Inflammatory macrophage treated with lipopolysaccharide for 1 hour (primary cell): ENCODE measurements at regions not wholly inside any gene's neighbourhood (a gene's known extent, or its start where the extent isn't known, plus 50 kb on each side); places are given as distances from the start of the nearest gene placed in this dataset.

Experiments used
- DNase-seq, 2 donors: peaks; one replicate each; pipeline ENCODE4 v3.0.0-alpha.2; 2020 to 2022

DNA sequence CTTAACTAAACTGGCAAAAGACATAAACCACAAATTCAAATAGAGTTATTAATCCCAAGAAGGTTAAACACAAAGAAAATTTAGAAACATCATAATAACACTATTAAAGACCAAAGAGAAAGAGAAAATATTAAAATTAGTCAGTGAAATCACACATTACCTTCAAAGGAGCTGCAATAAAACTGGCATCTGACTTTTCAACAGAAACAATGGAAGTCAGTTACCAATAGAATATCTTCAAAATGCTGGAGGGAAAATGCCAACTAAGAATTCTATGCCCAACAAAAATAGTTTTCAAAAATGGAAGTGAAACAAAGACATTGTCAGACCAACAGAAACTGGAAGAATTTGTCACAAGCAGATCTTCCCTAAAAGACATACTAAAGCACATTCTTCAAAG is 68.7 kb upstream of the RNF7 start:
- DNase-seq: no peak

- peak; percentile 43 to 62 for DNase-seq
Observed at GRCh38 chr3:141677701-141678100, 60.4 kb upstream of the RNF7 start.

DNA sequence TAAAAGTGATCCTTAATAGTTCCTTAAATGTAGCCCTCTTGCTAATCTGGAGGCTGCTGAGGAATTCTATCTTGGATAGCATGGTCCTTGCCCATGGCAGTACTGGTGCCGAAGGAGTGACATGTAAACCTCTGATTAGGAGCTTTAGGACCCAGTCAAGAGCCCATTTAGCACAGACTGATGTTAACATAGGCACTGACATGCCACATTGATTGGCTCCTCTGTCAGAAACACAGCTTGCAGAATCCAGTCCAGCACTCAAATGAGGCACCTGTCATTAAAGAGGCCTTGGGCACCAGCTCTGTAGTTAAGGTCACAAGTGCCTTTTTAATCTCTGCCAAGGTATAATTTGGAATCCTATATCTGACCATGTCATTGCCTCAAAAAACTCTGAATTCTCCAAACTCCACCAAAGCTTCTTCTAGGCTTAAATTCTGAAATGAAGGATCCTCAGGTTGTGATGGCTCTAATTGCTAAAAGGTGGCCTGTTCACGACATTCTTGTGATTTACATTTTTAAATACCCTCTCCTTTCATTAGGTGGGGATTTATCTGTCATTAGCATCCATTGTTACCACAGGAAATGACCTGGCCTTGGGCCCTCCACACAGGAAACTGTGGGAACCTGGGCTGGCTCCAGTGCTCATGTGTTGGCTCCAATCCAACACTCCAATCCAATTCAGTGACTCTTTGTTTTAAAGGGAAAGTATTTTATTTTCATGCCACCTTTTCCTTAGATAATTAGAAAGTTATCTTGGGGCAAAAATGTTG is 57.3 kb upstream of the RNF7 start:
- no peak for DNase-seq

GRCh38 chr3:141681390-141681780 is 56.7 kb upstream of the RNF7 start:
- no peak for DNase-seq

DNA sequence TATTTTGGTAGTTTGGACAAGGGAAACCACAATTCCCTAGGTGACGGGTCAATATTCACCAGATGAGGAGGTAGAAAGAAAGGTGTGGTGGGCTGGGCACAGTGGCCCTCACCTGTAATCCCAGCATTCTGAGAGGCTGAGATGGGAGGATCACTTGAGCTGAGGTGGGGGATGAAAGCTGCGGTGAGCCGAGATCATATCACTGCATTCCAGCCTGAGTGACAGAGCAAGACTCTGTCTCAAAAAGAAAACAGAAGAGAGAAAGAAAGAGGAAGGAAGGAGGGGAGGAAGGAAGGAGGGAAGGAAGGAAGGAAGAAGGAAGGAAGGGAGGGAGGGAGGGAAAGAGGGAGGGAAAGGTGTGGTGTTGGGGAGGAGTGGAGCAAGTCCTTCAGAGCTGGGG is 56.1 kb upstream of the RNF7 start:
- no peak for DNase-seq

DNA sequence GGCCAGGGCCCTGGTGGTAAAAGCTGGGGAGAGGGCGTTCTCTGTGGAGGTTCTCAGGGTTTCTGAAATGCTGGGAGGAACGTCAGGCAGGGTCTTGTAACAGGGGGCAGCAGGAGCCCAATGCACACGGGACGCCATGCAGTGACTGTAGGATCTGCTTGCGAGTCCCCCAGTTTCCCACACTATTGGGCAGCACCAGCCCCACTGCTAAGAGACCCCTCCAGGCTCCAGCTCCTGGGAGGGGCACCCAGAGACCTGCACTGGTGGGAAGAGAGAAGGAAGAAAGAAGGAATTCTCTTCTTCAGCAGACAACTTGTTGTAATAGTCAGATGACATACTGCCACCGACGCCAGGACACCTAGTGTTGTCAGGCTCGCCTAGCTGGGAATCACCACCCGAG is 55.2 kb upstream of the RNF7 start:
- no peak for DNase-seq

DNA sequence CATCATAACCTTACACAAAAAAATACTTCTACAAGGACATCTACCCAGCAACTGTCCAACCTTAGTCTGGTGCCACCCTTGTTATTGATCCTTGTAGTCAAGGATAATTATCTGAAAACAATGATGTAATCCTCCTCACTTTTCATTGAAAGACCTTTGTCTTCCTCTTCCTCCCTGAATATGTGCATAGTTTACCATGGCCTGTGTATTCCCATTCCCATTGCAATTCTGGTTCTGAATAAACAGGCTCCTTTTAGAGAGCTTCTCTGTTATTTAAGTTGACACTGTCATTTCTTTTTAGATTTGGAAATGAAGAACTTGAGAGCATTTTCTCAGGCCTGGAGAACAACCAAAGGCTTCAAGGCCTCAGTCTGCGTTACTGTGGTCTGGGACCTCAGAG is 53.3 kb upstream of the RNF7 start:
- no peak for DNase-seq

GRCh38 chr3:141686466-141687291 is 51.4 kb upstream of the RNF7 start:
- peak; percentile 78 to 87 for DNase-seq
